ENCODE measurements at regions not wholly inside any gene's neighbourhood (a gene's known extent, or its start where the extent isn't known, plus 50 kb on each side); places are given as distances from the start of the nearest gene placed in this dataset.

DNA sequence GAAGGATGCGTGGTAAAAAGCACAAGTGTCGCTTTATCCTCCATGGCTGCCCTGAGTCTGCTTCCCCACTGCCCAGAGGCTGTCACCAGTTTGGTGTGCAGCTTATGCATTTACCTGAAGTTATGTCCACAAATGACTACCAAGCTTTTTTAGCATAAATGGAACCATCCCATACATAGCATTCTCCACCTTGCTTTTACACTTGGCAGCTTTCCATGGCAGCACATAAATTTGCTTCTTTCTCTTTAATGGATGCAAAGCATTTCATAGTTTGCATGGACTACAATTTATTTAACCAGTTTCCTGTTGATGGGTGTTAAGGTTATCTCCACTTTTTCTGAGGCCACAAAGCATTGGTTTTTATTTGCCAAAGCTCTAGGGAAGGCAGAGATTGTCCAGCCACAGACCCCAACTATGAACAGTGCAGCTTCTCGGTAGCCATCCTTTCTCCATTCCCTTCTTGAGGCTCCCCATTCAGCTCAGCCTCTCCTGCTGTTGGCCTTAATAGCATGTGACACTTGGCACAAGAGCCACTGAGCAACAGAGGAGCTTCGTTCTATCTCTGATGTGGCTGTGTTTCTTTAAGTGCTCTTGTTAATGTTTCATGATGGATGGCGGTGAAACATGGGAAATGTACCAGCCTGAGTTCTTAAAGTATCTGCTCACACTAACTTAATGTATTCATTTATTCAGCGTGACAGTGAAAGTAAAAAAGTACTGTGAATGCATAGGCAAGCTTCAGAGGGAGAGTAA, 59.8 kb upstream of the NAV2 start:
- TF ChIP-seq, protein P1, sequence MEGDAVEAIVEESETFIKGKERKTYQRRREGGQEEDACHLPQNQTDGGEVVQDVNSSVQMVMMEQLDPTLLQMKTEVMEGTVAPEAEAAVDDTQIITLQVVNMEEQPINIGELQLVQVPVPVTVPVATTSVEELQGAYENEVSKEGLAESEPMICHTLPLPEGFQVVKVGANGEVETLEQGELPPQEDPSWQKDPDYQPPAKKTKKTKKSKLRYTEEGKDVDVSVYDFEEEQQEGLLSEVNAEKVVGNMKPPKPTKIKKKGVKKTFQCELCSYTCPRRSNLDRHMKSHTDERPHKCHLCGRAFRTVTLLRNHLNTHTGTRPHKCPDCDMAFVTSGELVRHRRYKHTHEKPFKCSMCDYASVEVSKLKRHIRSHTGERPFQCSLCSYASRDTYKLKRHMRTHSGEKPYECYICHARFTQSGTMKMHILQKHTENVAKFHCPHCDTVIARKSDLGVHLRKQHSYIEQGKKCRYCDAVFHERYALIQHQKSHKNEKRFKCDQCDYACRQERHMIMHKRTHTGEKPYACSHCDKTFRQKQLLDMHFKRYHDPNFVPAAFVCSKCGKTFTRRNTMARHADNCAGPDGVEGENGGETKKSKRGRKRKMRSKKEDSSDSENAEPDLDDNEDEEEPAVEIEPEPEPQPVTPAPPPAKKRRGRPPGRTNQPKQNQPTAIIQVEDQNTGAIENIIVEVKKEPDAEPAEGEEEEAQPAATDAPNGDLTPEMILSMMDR (IDR thresholded peaks at IDR 0.05) = no peak
- TF ChIP-seq POLR2A (IDR thresholded peaks at IDR 0.05) (no peak), EP300 (IDR thresholded peaks at IDR 0.05) (no peak), POLR2AphosphoS5 (IDR thresholded peaks at IDR 0.05) (peak in 3 of 4 donors; percentile 30 to 54 (median 51))
